Thoracic aorta (tissue), 2 donors: ENCODE measurements at regions not wholly inside any gene's neighbourhood (a gene's known extent, or its start where the extent isn't known, plus 50 kb on each side); places are given as distances from the start of the nearest gene placed in this dataset.

Experiments
- ATAC-seq: fragments of 150-250 bp; one replicate; pipeline ENCODE4 v1.8.0; 2017; ENCODE audit warnings: low read depth; ENCODE audit not compliant: insufficient number of reproducible peaks, low FRiP score
- DNase-seq: peaks from one replicate; pipeline ENCODE4 v3.0.0-alpha.2; 2020; ENCODE audit warnings: low spot score
- H3K27ac ChIP-seq, 2 donors: fragments of 200-600 bp; sonication (generic); 1 replicate in 1 of 2; 2 replicates in 1 of 2; pipeline ENCODE4 v1.5.1; 2016; ENCODE audit warnings: mild to moderate bottlenecking in 2 of 2, moderate library complexity in 2 of 2
- H3K27me3 ChIP-seq: fragments of 200-600 bp; sonication (generic); replicated peaks from 2 replicates; pipeline ENCODE4 v1.6.0; 2016; ENCODE audit warnings: mild to moderate bottlenecking; ENCODE audit not compliant: insufficient read depth
- H3K36me3 ChIP-seq: fragments of 200-600 bp; sonication (generic); one replicate; pipeline ENCODE4 v1.5.1; 2016
- H3K4me1 ChIP-seq, 2 donors: fragments of 200-600 bp; sonication (generic); 1 replicate in 1 of 2; 2 replicates in 1 of 2; pipeline versions ENCODE4 v1.5.1 to v1.6.0; 2016; ENCODE audit warnings: low read depth in 2 of 2, mild to moderate bottlenecking in 1 of 2; ENCODE audit not compliant: control insufficient read depth in 1 of 2
- H3K4me3 ChIP-seq: fragments of 200-600 bp; sonication (generic); 2 replicates; pipeline ENCODE4 v1.5.1; 2016; ENCODE audit warnings: mild to moderate bottlenecking
- H3K9me3 ChIP-seq: fragments of 200-600 bp; sonication (generic); 2 replicates; pipeline ENCODE4 v1.5.1; 2016
- CTCF ChIP-seq: fragments of 200-600 bp; sonication (generic); IDR thresholded peaks from one replicate; pipeline ENCODE4 v1.5.1; 2019; ENCODE audit warnings: antibody characterized with exemption

GRCh38 chr11:134616038-134616437 is 204.0 kb upstream of the B3GAT1 start:
- Histone ChIP-seq H3K4me3 (no peak overlapping the region), H3K27me3 (no peaks in the 10 kb centered on the region), H3K27ac (no peak overlapping the region), H3K4me1 (no peaks in the 10 kb centered on the region), H3K36me3 (no peaks in the 10 kb centered on the region), H3K9me3 (no peaks in the 10 kb centered on the region)
- no peak for ATAC-seq
- DNase-seq: no peak
- TF ChIP-seq CTCF: no peak

GRCh38 chr11:134615041-134615615 is 203.1 kb upstream of the B3GAT1 start:
- Histone ChIP-seq H3K4me1 (no peaks in the 10 kb centered on the region), H3K9me3 (no peaks in the 10 kb centered on the region), H3K36me3 (no peaks in the 10 kb centered on the region), H3K4me3 (no peak overlapping the region), H3K27me3 (no peaks in the 10 kb centered on the region), H3K27ac (no peak overlapping the region)
- no peak for TF ChIP-seq CTCF
- no peak for DNase-seq
- no peak for ATAC-seq

GRCh38 chr11:134614141-134614540 is 202.1 kb upstream of the B3GAT1 start:
- H3K27me3 ChIP-seq: no peaks in the 10 kb centered on the region
- no peaks in the 10 kb centered on the region for H3K4me1 ChIP-seq
- no peak overlapping the region for H3K4me3 ChIP-seq
- no peak for ATAC-seq
- TF ChIP-seq CTCF: no peak
- no peaks in the 10 kb centered on the region for H3K9me3 ChIP-seq
- no peak overlapping the region for H3K27ac ChIP-seq
- no peak for DNase-seq
- H3K36me3 ChIP-seq: no peaks in the 10 kb centered on the region

- H3K4me3 ChIP-seq: no peak overlapping the region
- no peaks in the 10 kb centered on the region for H3K27me3 ChIP-seq
- H3K36me3 ChIP-seq: no peaks in the 10 kb centered on the region
- no peak for TF ChIP-seq CTCF
- H3K9me3 ChIP-seq: no peaks in the 10 kb centered on the region
- ATAC-seq (no peak), DNase-seq (no peak)
- H3K4me1 ChIP-seq: no peaks in the 10 kb centered on the region
- no peak overlapping the region for H3K27ac ChIP-seq
Observed at GRCh38 chr11:134613646-134614045, 201.6 kb upstream of the B3GAT1 start.

GRCh38 chr11:134612140-134613030 is 200.3 kb upstream of the B3GAT1 start:
- Histone ChIP-seq H3K4me3 (no peak overlapping the region), H3K4me1 (no peaks in the 10 kb centered on the region), H3K36me3 (no peaks in the 10 kb centered on the region), H3K9me3 (no peaks in the 10 kb centered on the region), H3K27ac (no peak overlapping the region), H3K27me3 (no peaks in the 10 kb centered on the region)
- TF ChIP-seq CTCF: no peak
- ATAC-seq: no peak
- no peak for DNase-seq
